ENCODE measurements at regions not wholly inside any gene's neighbourhood (a gene's known extent, or its start where the extent isn't known, plus 50 kb on each side); places are given as distances from the start of the nearest gene placed in this dataset.

- no peak for TF ChIP-seq TCF12 (IDR thresholded peaks at IDR 0.05; ENCODE audit: low read depth)
- no peak for TF ChIP-seq YY1 (IDR thresholded peaks at IDR 0.05; ENCODE audit: low read depth)
- TF ChIP-seq MAX (IDR thresholded peaks at IDR 0.05): no peak
- no peak for TF ChIP-seq EP300 (IDR thresholded peaks at IDR 0.05; ENCODE audit: borderline replicate concordance)
- TF ChIP-seq REST (IDR thresholded peaks at IDR 0.05; ENCODE audit: low read depth): no peak
- TF ChIP-seq CREB1 (IDR thresholded peaks at IDR 0.05; ENCODE audit: low read depth): no peak
- TF ChIP-seq RAD21 (IDR thresholded peaks at IDR 0.05; ENCODE audit: low read depth): no peak
- no peak for TF ChIP-seq CEBPB (IDR thresholded peaks at IDR 0.05)
- no peak for TF ChIP-seq ZBTB7A (IDR thresholded peaks at IDR 0.05; ENCODE audit: low read depth)
- no peak for TF ChIP-seq TAF1 (IDR thresholded peaks at IDR 0.05; ENCODE audit: low read depth)
- no peak for TF ChIP-seq USF1 (IDR thresholded peaks at IDR 0.05)
Observed at GRCh38 chr1:5010656-5011055, 356.2 kb downstream of the AJAP1 start.

Data from Ishikawa (cell line).